Esophagus muscularis mucosa (tissue), 4 donors: ENCODE measurements at regions not wholly inside any gene's neighbourhood (a gene's known extent, or its start where the extent isn't known, plus 50 kb on each side); places are given as distances from the start of the nearest gene placed in this dataset.

Source experiments
- EP300 ChIP-seq: sonication (generic); formaldehyde crosslinking; IDR thresholded peaks from one replicate; pipeline ENCODE4 v1.6.1; 2017; ENCODE audit warnings: antibody characterized with exemption
- POLR2A ChIP-seq: fragments of 450-650 bp; IDR thresholded peaks from one replicate; pipeline ENCODE4 v1.6.1; 2017; ENCODE audit warnings: antibody characterized with exemption, moderate library complexity, mild to moderate bottlenecking, low read depth
- POLR2AphosphoS5 ChIP-seq, 2 donors: sonication (generic); formaldehyde crosslinking; IDR thresholded peaks; one replicate each; pipeline ENCODE4 v1.6.1; 2017; ENCODE audit warnings: antibody characterized with exemption in 2 of 2
- TF ChIP-seq, protein P1 (sequence below), 3 experiments: fragments of 200-600 bp in 2 of 3; fragments of 450-650 bp in 1 of 3; sonication (generic) in 2 of 3; IDR thresholded peaks; one replicate each; pipeline ENCODE4 v1.5.1; 2017 to 2019; ENCODE audit warnings: antibody characterized with exemption in 3 of 3, mild to moderate bottlenecking in 2 of 3, moderate library complexity in 1 of 3

DNA sequence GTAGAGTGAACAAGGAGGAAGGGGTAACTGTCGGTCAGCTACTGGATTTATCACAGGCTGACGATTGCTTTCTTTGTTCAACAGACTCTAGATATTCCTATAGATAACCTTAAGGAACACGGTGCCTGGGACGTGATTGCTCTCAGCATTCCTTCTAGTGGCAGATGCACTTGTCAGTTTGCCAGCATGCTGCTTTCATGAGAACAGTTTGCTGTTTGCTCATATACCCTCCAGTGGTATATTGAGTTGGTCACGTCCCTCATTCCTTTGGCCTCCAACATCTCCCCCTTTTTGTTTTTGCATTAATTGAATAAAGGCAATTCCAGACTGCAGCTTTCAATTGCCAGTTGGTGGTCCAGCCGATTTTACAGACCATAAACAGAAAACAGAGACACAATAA, 76.8 kb upstream of the BTN3A2 start:
- TF ChIP-seq POLR2AphosphoS5 (IDR thresholded peaks at IDR 0.05), result no peak
- TF ChIP-seq, protein P1, sequence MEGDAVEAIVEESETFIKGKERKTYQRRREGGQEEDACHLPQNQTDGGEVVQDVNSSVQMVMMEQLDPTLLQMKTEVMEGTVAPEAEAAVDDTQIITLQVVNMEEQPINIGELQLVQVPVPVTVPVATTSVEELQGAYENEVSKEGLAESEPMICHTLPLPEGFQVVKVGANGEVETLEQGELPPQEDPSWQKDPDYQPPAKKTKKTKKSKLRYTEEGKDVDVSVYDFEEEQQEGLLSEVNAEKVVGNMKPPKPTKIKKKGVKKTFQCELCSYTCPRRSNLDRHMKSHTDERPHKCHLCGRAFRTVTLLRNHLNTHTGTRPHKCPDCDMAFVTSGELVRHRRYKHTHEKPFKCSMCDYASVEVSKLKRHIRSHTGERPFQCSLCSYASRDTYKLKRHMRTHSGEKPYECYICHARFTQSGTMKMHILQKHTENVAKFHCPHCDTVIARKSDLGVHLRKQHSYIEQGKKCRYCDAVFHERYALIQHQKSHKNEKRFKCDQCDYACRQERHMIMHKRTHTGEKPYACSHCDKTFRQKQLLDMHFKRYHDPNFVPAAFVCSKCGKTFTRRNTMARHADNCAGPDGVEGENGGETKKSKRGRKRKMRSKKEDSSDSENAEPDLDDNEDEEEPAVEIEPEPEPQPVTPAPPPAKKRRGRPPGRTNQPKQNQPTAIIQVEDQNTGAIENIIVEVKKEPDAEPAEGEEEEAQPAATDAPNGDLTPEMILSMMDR (IDR thresholded peaks at IDR 0.05), result no peak
- TF ChIP-seq POLR2A, result no peak
- no peak for TF ChIP-seq EP300
